Activated CD8-positive, alpha-beta T cell treated with anti-CD3 and anti-CD28 coated beads for 36 hours (primary cell): ENCODE measurements at regions not wholly inside any gene's neighbourhood (a gene's known extent, or its start where the extent isn't known, plus 50 kb on each side); places are given as distances from the start of the nearest gene placed in this dataset.

ENCODE experiments used
- ATAC-seq: fragments of 200-7000 bp; cut with Tn5 transposase; one replicate; pipeline ENCODE4 v1.10.0; 2021; ENCODE audit warnings: mild to moderate bottlenecking, moderate library complexity
- CTCF ChIA-PET: fragments of 350-600 bp; sonication (Branson Sonifier 250); formaldehyde crosslinking; loops from one replicate; lab custom pipeline; 2021; ENCODE audit warnings: antibody characterized with exemption; lab: Charles Lee
- POLR2A ChIA-PET: fragments of 350-600 bp; sonication (Branson Sonifier 250); formaldehyde crosslinking; loops from one replicate; lab custom pipeline; 2021; ENCODE audit warnings: antibody characterized with exemption; lab: Charles Lee
- DNase-seq: peaks from one replicate; pipeline ENCODE4 v3.0.0-alpha.2; 2020
- H3K27ac Mint-ChIP-seq: one replicate; pipeline ENCODE4 v1.8.0; 2021; ENCODE audit warnings: mild to moderate bottlenecking, mixed read lengths
- H3K27me3 Mint-ChIP-seq: one replicate; pipeline ENCODE4 v1.8.0; 2021; ENCODE audit warnings: mixed read lengths
- H3K36me3 Mint-ChIP-seq: one replicate; pipeline ENCODE4 v1.8.0; 2021; ENCODE audit warnings: low read depth, mixed read lengths
- H3K4me1 Mint-ChIP-seq: one replicate; pipeline ENCODE4 v1.8.0; 2021; ENCODE audit warnings: low read depth, mixed read lengths
- H3K4me3 Mint-ChIP-seq: one replicate; pipeline ENCODE4 v1.8.0; 2021; ENCODE audit warnings: mild to moderate bottlenecking, moderate library complexity, mixed read lengths
- H3K9me3 Mint-ChIP-seq: one replicate; pipeline ENCODE4 v1.8.0; 2021; ENCODE audit warnings: mixed read lengths
- intact Hi-C: fragments of 100-400 bp; cut with micrococcal nuclease; formaldehyde crosslinking; loops from one replicate; pipeline ENCODE4 v1.10.0; 2022
- TF ChIP-seq, protein P1 (sequence below): fragments of 200-600 bp; IDR thresholded peaks from one replicate; pipeline ENCODE4 v1.8.0; 2022; ENCODE audit warnings: antibody characterized with exemption, mild to moderate bottlenecking

DNA sequence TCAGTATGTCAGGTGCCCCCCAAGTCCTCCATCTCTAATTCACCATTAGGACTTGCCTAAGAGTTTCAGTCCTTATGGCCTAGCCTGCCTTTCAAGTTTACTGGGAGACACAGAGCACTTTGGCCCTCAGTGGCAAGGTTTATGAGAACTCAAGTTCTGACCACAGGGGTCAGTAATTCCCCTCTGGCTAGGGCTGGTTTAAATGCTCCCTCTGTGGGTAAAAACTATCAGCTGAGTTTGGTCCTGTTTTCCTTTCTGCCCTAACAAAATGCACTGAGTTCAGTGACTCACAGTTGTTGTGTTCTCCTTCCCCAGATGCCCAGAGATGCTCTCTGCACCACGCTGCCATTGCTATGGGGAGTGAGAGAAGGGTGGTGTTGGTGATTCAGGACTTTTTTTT is 163.2 kb downstream of the RELL1 start:
- ATAC-seq (no peak), DNase-seq (no peak)
- Mint-ChIP-seq H3K27ac (no peak overlapping the region), H3K4me3 (no peak overlapping the region), H3K36me3 (no peaks in the 10 kb centered on the region), H3K27me3 (no peaks in the 10 kb centered on the region), H3K9me3 (peaks cover 5% of the 10 kb centered on the region), H3K4me1 (no peaks in the 10 kb centered on the region)
- intact Hi-C loops, result no loop called here
- CTCF ChIA-PET, result no interaction called here
- POLR2A ChIA-PET, result no interaction called here
- TF ChIP-seq, protein P1, sequence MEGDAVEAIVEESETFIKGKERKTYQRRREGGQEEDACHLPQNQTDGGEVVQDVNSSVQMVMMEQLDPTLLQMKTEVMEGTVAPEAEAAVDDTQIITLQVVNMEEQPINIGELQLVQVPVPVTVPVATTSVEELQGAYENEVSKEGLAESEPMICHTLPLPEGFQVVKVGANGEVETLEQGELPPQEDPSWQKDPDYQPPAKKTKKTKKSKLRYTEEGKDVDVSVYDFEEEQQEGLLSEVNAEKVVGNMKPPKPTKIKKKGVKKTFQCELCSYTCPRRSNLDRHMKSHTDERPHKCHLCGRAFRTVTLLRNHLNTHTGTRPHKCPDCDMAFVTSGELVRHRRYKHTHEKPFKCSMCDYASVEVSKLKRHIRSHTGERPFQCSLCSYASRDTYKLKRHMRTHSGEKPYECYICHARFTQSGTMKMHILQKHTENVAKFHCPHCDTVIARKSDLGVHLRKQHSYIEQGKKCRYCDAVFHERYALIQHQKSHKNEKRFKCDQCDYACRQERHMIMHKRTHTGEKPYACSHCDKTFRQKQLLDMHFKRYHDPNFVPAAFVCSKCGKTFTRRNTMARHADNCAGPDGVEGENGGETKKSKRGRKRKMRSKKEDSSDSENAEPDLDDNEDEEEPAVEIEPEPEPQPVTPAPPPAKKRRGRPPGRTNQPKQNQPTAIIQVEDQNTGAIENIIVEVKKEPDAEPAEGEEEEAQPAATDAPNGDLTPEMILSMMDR, result no peak

DNA sequence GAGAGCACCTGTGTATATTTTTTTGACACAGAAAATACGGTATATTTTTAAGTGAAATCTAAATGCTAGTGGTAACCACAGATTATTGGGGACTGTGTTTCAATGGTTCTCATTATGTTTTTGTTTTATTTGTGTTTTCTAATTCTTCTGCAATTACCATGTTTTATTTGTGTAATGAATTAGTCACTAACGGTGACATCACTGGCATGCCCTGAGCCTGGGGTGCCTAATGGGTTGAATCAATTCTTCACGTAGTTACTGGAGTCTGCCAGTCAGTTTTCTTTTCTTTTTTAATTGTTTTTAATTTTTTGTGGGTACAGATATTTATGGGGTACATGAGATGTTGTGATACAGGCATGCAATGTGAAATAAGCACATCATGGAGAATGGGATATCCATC is 168.8 kb downstream of the RELL1 start:
- ATAC-seq (no peak), DNase-seq (no peak)
- Mint-ChIP-seq H3K4me3 (no peak overlapping the region), H3K9me3 (peaks cover 12% of the 10 kb centered on the region), H3K27me3 (no peaks in the 10 kb centered on the region), H3K36me3 (no peaks in the 10 kb centered on the region), H3K27ac (no peak overlapping the region), H3K4me1 (no peaks in the 10 kb centered on the region)
- TF ChIP-seq, protein P1, result no peak
- ChIA-PET POLR2A (no interaction called here), CTCF (no interaction called here)
- intact Hi-C loops, result no loop called here

DNA sequence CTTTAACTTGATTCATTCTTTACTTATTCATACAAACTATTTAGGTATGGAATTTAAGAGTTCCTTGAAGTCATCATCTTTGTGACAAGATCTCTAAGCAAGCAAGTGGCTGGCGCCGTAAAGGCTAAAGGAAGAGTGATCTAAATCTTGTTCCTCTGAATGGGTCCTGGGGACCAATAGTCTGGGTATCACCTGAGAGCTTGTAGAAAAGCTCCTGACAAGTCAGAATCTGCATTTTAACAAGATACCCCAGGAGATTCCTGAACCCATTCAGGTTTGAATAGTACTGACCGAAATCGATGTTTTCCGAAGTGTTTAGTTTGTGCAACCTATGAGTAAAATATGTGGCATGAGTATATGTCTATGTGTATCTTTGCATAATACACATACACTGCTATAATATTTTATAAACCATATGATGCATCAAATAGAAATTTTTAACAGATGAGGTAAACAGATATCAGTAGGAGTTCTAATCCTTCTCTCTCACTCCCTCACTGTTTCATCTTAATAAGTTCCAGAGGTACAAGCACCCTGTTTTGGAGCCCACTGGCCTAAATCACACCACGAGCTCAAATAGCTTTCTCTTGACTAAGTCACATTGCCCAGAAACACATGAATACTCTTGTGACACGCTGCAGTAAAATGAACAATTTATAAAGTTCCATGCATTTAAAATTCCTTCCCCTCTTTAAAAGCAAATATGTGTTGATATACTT is 170.0 kb downstream of the RELL1 start:
- H3K4me1 Mint-ChIP-seq, result no peaks in the 10 kb centered on the region

DNA sequence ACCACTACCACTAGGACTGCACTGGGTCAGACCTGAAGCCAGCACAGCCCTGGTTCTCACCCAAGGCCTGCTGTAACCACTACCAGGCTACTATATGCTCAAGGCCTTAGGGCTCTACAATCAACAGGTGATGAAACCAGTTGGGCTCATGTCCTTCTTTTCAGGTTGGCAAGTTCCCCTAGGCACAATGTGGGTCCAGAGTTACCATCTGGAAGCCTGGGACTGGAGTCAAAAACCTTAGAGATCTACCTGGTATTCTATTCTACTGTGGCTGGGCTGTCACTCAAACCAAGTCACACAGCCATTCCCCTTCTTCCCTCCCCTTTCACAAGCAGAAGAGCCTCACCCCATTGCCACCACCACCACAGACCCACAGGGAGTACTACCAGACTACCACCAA is 175.6 kb downstream of the RELL1 start:
- ChIA-PET CTCF (no interaction called here), POLR2A (no interaction called here)
- H3K27me3 Mint-ChIP-seq, result peaks cover 3% of the 10 kb centered on the region
- no peaks in the 10 kb centered on the region for H3K4me1 Mint-ChIP-seq
- no peak overlapping the region for H3K27ac Mint-ChIP-seq
- H3K36me3 Mint-ChIP-seq, result peaks cover 2% of the 10 kb centered on the region
- intact Hi-C loops, result no loop called here
- no peak for DNase-seq
- H3K4me3 Mint-ChIP-seq, result no peak overlapping the region
- no peak for ATAC-seq
- peaks cover 12% of the 10 kb centered on the region for H3K9me3 Mint-ChIP-seq
- TF ChIP-seq, protein P1, result no peak

More for the DNA sequence above, 170.0 kb downstream of the RELL1 start:
- ChIA-PET POLR2A (no interaction called here), CTCF (no interaction called here)
- H3K36me3 Mint-ChIP-seq, result no peaks in the 10 kb centered on the region
- no peak overlapping the region for H3K4me3 Mint-ChIP-seq
- no peak for ATAC-seq
- no peak for DNase-seq
- TF ChIP-seq, protein P1, result no peak
- intact Hi-C loops, result no loop called here
- H3K27ac Mint-ChIP-seq, result no peak overlapping the region
- H3K9me3 Mint-ChIP-seq, result peaks cover 13% of the 10 kb centered on the region
- H3K27me3 Mint-ChIP-seq, result no peaks in the 10 kb centered on the region

DNA sequence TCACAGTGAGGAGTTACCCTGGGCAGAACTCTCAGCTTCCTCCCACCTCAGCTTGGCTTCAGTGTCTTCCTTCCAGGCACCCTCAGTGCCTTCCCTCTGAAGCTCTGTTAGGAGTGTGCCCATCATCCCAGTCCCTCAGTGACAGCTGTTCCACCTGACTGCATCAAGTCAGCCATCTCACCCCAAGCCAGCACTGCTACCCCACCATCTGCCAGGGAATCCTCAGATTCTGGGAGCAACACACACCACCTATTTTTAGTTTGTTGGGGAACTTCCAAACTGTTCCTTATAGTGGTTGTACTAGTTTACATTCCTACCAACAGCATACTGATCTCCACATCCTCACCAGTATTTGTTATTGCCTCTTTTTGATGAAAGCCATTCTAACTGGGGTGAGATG is 182.9 kb downstream of the RELL1 start:
- Mint-ChIP-seq H3K27ac (no peak overlapping the region), H3K4me3 (no peak overlapping the region), H3K36me3 (no peaks in the 10 kb centered on the region), H3K9me3 (peaks cover 17% of the 10 kb centered on the region), H3K27me3 (peaks cover 6% of the 10 kb centered on the region), H3K4me1 (no peaks in the 10 kb centered on the region)
- TF ChIP-seq, protein P1, result no peak
- CTCF ChIA-PET, result interaction anchor here (1.4 kb wide), 1 partner anchor 50 kb away, joined by 3 read pairs; a partner anchor contains a TSS
- intact Hi-C loops, result no loop called here
- POLR2A ChIA-PET, result no interaction called here
- ATAC-seq (no peak), DNase-seq (no peak)
